IPS-15b (cell line): ENCODE measurements at regions not wholly inside any gene's neighbourhood (a gene's known extent, or its start where the extent isn't known, plus 50 kb on each side); places are given as distances from the start of the nearest gene placed in this dataset.
"Not testable (repeated sequence)": the region's sequence is repeated elsewhere in the genome, so short reads cannot be mapped to it uniquely, and the experiment has no call there.

Source experiments
- H3K27me3 ChIP-seq: one replicate; pipeline ENCODE4 v1.6.1; 2013; ENCODE audit warnings: low read length; ENCODE audit not compliant: control insufficient read depth, insufficient read depth
- H3K36me3 ChIP-seq: one replicate; pipeline ENCODE4 v1.6.1; 2013; ENCODE audit warnings: low read length; ENCODE audit not compliant: control insufficient read depth, insufficient read depth
- H3K4me1 ChIP-seq: one replicate; pipeline ENCODE4 v1.6.1; 2013; ENCODE audit warnings: mild to moderate bottlenecking, low read length; ENCODE audit not compliant: control insufficient read depth, insufficient read depth
- H3K4me3 ChIP-seq: one replicate; pipeline ENCODE4 v1.5.1; 2013; ENCODE audit warnings: low read depth, low read length
- H3K9ac ChIP-seq: one replicate; pipeline ENCODE4 v1.6.1; 2013; ENCODE audit warnings: low read depth, mild to moderate bottlenecking, low read length
- H3K9me3 ChIP-seq: one replicate; pipeline ENCODE4 v1.6.1; 2013; ENCODE audit warnings: mild to moderate bottlenecking, low read length; ENCODE audit not compliant: control insufficient read depth, insufficient read depth

DNA sequence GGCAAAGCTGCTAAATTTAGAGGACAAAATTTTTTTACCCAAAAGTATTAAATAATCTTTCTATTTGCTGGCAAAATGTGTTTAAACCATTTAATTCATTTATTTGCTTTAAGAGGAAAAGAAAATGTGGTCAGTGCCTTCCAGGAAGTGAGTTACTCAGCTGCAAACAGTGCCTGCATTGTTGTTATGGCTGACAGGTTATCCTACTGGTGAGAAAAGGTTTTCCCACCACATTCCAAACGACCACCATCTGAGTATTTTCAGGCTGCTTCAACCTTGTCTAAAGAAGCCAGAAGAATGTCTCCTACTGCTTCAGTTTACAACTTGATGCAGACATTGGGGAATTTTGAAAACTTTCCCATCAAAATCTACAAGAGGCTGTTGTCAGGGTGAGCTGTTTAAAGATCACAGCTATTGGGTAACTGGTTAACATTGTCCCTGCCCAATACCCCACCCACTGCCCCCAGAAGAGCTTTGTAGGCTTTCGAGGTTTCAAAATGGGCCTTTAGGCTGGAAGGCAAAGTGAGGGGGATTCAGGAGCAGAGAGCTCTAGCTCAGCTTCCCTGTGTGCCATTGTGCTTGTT is 461.3 kb upstream of the FANCL start:
- no peaks in the 10 kb centered on the region for H3K27me3 ChIP-seq
- no peak overlapping the region for H3K9ac ChIP-seq
- no peak overlapping the region for H3K4me3 ChIP-seq
- no peaks in the 10 kb centered on the region for H3K36me3 ChIP-seq
- no peaks in the 10 kb centered on the region for H3K4me1 ChIP-seq
- H3K9me3 ChIP-seq: no peaks in the 10 kb centered on the region

DNA sequence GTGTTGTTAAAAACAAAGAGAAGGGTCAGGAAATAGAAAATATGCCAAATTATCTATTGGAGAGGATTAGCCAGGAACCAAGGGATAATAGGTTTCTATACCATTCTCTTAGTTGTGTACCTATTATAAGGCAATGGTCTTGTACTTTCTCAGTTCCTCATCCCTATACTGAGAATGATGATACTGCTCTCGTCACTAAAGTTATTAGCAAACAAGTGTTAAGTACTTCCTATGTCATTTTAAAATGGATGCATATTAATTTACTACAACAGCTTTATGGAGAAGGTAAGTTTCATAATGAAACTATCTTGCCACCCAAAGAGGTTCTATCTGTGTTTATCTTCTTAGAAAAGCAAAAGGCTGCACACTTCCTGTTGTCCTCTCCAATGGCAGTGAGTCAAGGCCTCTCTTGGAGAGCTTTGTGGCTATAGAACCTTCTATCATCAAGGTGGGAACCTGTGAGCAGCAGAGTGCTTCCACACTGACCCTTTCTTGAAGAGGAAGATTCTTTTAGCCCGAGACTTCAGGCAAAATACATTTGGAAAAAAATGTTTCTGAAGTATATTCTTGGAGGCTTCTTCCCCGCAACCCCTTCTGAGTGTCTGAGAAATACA is 460.7 kb upstream of the FANCL start:
- no peaks in the 10 kb centered on the region for H3K27me3 ChIP-seq
- H3K4me1 ChIP-seq: no peaks in the 10 kb centered on the region
- H3K4me3 ChIP-seq: no peak overlapping the region
- no peaks in the 10 kb centered on the region for H3K36me3 ChIP-seq
- no peaks in the 10 kb centered on the region for H3K9me3 ChIP-seq
- H3K9ac ChIP-seq: no peak overlapping the region

DNA sequence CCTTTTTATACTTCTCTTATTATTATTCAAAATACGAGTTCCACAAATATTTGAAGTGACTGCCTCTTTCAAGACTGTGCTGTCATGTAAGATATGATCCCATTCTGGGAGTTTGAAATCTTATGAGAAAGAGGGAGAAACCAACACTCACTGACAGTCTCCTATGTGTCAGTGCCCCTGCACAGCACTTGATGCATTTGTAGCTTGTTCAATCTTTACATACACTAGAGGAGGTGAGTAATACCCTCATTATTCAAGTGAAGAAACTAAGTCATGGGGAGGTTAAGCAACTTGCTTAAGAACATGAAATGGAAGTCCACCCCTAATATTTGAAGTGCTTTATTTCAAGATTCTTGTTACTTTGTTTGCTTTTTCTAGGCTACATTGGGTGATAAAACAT is 459.5 kb upstream of the FANCL start:
- Histone ChIP-seq H3K4me1 (no peaks in the 10 kb centered on the region), H3K36me3 (no peaks in the 10 kb centered on the region), H3K9me3 (no peaks in the 10 kb centered on the region), H3K4me3 (no peak overlapping the region), H3K9ac (no peak overlapping the region), H3K27me3 (no peaks in the 10 kb centered on the region)

DNA sequence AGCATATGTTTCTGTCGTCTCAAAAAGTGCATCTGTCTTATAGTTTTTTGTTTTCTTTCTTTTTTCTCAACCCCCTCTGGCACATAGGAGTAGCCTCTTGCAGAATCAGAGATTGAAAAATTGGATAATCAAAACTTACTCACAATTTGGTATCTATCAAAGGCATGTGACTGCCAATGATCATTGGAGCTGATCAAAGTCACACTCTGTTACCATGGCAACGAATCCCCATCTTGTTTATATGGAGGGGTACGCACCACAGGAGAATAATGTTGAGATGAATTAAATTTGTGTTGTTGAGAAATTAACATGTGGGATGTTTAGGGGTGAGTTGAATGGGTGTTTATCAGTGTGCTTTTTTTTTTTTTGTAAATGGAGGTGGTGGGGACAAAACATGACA is 458.3 kb upstream of the FANCL start:
- no peaks in the 10 kb centered on the region for H3K4me1 ChIP-seq
- no peaks in the 10 kb centered on the region for H3K27me3 ChIP-seq
- H3K9ac ChIP-seq: no peak overlapping the region
- H3K36me3 ChIP-seq: no peaks in the 10 kb centered on the region
- H3K9me3 ChIP-seq: no peaks in the 10 kb centered on the region
- H3K4me3 ChIP-seq: no peak overlapping the region

GRCh38 chr2:58698620-58699019 is 457.5 kb upstream of the FANCL start:
- no peaks in the 10 kb centered on the region for H3K36me3 ChIP-seq
- H3K27me3 ChIP-seq: no peaks in the 10 kb centered on the region
- H3K9me3 ChIP-seq: no peaks in the 10 kb centered on the region
- no peak overlapping the region for H3K4me3 ChIP-seq
- no peak overlapping the region for H3K9ac ChIP-seq
- H3K4me1 ChIP-seq: no peaks in the 10 kb centered on the region

DNA sequence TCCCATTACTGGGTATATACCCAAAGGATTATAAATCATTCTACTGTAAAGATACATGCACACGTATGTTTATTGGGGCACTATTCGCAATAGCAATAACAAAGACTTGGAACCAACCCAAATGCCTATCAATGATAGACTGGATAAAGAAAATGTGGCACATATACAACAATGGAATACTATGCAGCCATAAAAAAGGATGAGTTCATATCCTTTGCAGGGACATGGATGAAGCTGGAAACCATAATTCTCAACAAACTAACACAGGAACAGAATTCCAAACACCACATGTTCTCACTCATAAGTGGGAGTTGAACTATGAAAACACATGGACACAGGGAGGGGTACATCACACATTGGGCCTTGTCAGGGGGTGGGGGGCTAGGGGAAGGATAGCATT is 453.0 kb upstream of the FANCL start:
- not testable (repeated sequence) for H3K9me3 ChIP-seq, H3K27me3 ChIP-seq, H3K36me3 ChIP-seq, H3K4me3 ChIP-seq, H3K9ac ChIP-seq, H3K4me1 ChIP-seq

- H3K27me3 ChIP-seq, H3K4me1 ChIP-seq, H3K36me3 ChIP-seq, H3K9ac ChIP-seq, H3K9me3 ChIP-seq, H3K4me3 ChIP-seq: not testable (repeated sequence)
Observed at GRCh38 chr2:58691041-58691440, 449.9 kb upstream of the FANCL start.

DNA sequence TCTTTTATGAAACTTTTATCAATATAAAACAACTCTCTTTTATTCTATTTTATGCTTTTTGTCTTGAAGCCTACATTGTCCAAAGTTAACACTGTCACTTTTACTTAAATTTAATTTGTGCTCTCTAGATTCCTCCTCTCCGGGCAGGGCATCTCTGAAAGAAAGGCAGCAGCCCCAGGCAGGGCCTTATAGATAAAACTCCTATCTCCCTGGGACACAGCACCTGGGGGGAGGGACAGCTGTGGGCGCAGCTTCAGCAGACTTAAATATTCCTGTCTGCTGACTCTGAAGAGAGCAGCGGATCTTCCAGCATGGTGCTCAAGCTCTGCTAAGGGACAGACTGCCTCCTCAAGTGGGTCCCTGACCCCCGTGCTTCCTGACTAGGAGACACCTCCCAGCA is 447.7 kb upstream of the FANCL start:
- Histone ChIP-seq H3K27me3 (no peaks in the 10 kb centered on the region), H3K4me3 (no peak overlapping the region), H3K9ac (no peak overlapping the region), H3K4me1 (no peaks in the 10 kb centered on the region), H3K36me3 (no peaks in the 10 kb centered on the region), H3K9me3 (no peaks in the 10 kb centered on the region)

GRCh38 chr2:58686776-58687175 is 445.7 kb upstream of the FANCL start:
- Histone ChIP-seq H3K27me3 (no peaks in the 10 kb centered on the region), H3K36me3 (no peaks in the 10 kb centered on the region), H3K9me3 (no peaks in the 10 kb centered on the region)

GRCh38 chr2:58680755-58681310 is 439.7 kb upstream of the FANCL start:
- H3K36me3 ChIP-seq: no peaks in the 10 kb centered on the region
- no peaks in the 10 kb centered on the region for H3K9me3 ChIP-seq
- H3K4me3 ChIP-seq: no peak overlapping the region
- H3K9ac ChIP-seq: no peak overlapping the region
- H3K27me3 ChIP-seq: no peaks in the 10 kb centered on the region
- H3K4me1 ChIP-seq: no peaks in the 10 kb centered on the region

More at GRCh38 chr2:58686776-58687175, 445.7 kb upstream of the FANCL start:
- H3K9ac ChIP-seq: no peak overlapping the region
- no peak overlapping the region for H3K4me3 ChIP-seq
- no peaks in the 10 kb centered on the region for H3K4me1 ChIP-seq

DNA sequence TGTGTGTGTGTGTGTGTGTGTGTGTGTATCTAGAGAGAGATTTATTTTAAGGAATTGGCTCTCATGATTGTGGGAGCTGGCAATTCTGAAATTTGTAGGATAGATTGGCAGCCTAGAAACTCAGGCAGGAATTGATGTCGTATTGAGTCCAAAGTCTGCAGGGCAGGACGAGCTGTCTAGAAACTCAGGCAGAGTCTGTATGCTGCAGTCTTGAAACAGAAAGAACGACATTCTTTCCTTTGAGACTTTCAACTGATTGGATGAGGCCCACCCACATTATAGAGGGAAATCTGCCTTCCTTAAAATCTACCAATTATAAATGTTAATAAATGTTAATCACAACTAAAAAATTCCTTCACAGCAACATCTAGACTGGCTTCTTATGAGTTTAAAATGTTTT is 436.6 kb upstream of the FANCL start:
- no peaks in the 10 kb centered on the region for H3K4me1 ChIP-seq
- no peak overlapping the region for H3K9ac ChIP-seq
- no peak overlapping the region for H3K4me3 ChIP-seq
- no peaks in the 10 kb centered on the region for H3K36me3 ChIP-seq
- no peaks in the 10 kb centered on the region for H3K27me3 ChIP-seq
- no peaks in the 10 kb centered on the region for H3K9me3 ChIP-seq

DNA sequence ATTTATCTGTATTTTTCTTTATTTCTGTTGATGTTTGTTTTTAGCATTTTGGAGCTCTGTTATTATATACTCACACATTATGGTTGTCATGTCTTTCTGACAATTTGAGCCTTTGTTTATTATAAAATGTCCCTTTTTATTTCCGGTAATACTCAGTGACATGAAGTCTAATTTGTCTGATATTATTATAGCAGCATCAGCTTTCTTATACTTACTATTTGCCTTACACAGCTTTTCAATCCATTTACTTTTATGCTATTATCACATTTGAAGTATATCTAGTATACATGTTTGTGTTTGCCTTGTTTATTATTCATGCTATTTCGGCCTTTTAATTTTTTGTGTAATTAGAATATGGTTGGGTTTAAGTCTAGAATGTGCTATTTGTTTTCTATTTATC is 430.6 kb upstream of the FANCL start:
- Histone ChIP-seq H3K27me3 (no peaks in the 10 kb centered on the region), H3K9ac (no peak overlapping the region), H3K9me3 (no peaks in the 10 kb centered on the region), H3K4me1 (no peaks in the 10 kb centered on the region), H3K4me3 (no peak overlapping the region), H3K36me3 (no peaks in the 10 kb centered on the region)
